ENCODE measurements at regions not wholly inside any gene's neighbourhood (a gene's known extent, or its start where the extent isn't known, plus 50 kb on each side); places are given as distances from the start of the nearest gene placed in this dataset.

DNA sequence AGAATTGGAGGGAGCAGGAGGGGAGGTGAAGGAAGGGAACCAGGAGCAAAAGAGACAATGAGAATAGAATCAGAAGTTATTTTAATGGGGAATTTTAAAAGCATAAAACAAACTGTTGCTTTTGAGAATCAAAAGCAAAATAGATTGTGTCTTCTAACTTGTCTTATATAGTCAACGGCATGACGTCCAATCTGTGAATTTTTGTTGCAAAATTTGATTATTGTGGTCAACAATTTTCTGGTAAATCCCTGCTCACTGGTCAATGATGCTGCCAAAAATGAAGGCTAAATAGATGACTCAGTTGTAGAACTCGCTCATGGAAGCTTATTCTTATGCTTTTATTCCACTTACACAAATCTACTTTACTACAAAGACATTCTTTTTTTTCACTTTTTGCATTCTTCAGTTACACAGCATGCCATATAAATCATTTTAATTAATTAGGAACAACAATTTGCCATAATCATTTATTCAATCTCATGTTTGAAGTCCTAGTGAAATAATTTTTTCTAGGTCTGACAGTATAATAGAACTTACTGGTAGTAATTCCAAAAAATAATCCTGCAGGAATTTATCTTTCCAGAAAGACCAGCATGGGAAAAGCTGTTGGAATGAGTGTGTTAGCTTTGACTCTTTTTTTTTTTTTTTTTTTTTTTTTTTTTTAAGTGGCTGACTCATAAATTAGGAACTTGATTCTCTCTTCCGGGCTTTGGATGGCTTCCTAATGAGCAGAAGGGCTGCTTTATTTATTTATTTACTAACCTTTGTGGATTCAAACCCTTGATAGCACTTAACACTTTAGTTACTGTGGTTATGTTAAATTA lies 256.9 kb downstream of the SPRY2 start:
- no peak overlapping the region for H3K4me3 ChIP-seq
- POLR2A ChIA-PET (ENCODE audit: unreplicated experiment) = no interaction called here
- H3K9me2 ChIP-seq (ENCODE audit: insufficient read depth) = no peaks in the 10 kb centered on the region
- no peaks in the 10 kb centered on the region for H3K9me3 ChIP-seq (ENCODE audit: insufficient read depth, low read depth)
- H4K20me1 ChIP-seq (ENCODE audit: insufficient read depth) = no peaks in the 10 kb centered on the region
- peaks cover 53% of the 10 kb centered on the region for H3K4me1 ChIP-seq (replicated peaks; ENCODE audit: insufficient read depth)
- peak overlapping the region; percentile 67 for H3K4me2 ChIP-seq
- H2AFZ ChIP-seq = no peak overlapping the region
- H3K79me2 ChIP-seq (ENCODE audit: low read depth) = no peaks in the 10 kb centered on the region
- H3K36me3 ChIP-seq (ENCODE audit: low read depth) = no peaks in the 10 kb centered on the region
- DNase-seq = peak in 1 of 2 experiments; percentile 82
- H3K27ac ChIP-seq = peak overlapping the region; percentile 43; the same call in 1 of the 2 replicates
- TF ChIP-seq EZH2 (IDR thresholded peaks at IDR 0.05; ENCODE audit: low read depth) (no peak), CTCF (conservative IDR thresholded peaks at IDR 0.05) (no peak)
- CTCF ChIA-PET = no interaction called here
- intact Hi-C loops (cut with micrococcal nuclease; ENCODE audit: unreplicated experiment) = loop anchor here (1.0 kb wide), 2 partner anchors 148 to 257 kb away; partner anchors contain the start of gene SPRY2
- peaks cover 28% of the 10 kb centered on the region for H3F3A ChIP-seq (ENCODE audit: insufficient read depth, low read depth)
- BruUV-seq (replicated peaks) = no TSS peak
- no peaks in the 10 kb centered on the region for H3K27me3 ChIP-seq (ENCODE audit: insufficient read depth, low read depth)

DNA sequence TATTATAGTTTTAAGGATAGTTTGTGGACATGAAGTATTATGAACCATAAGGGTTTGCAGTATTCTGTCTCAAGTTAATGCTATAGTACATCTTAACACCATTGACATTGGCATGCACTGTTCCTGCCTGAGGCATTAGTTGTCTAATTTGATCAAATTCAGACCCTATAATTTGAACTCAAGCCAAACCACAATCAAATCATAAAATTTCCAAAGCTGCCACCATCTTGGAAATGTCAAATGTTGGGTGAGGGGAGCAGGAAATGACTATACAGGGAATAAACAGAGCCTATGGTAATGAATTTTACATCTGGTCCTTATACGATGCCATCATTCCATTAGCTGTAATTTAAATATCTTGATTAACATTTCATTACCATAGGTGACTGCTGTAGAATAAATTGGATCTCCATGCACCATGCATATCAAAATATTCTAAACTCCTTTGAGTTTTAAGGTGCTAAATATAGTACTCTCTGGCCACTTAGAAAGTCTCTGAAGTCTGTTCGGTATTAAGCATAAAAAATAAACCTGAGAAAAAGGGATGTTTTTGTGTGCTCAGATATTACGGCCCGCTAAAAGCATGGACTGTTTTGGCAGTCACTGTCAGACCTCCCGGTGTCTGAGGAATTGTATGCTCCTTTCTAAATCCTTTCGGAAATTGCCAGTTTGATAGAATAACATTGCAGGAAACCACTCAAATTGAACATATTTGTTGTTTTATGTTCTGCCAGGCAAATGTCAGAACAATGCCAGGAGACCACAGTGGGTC lies 257.7 kb downstream of the SPRY2 start:
- H3K4me1 ChIP-seq (replicated peaks; ENCODE audit: insufficient read depth) = peaks cover 53% of the 10 kb centered on the region
- no peaks in the 10 kb centered on the region for H4K20me1 ChIP-seq (ENCODE audit: insufficient read depth)
- ChIA-PET CTCF (no interaction called here), POLR2A (ENCODE audit: unreplicated experiment) (interaction anchor here (0.6 kb wide), 1 partner anchor 502 kb away, joined by 10 read pairs; no protein-coding TSS in a partner anchor)
- H3F3A ChIP-seq (ENCODE audit: insufficient read depth, low read depth) = peaks cover 28% of the 10 kb centered on the region
- H3K36me3 ChIP-seq (ENCODE audit: low read depth) = no peaks in the 10 kb centered on the region
- DNase-seq = no peak
- no peak overlapping the region for H2AFZ ChIP-seq
- H3K9me3 ChIP-seq (ENCODE audit: insufficient read depth, low read depth) = no peaks in the 10 kb centered on the region
- intact Hi-C loops (cut with micrococcal nuclease; ENCODE audit: unreplicated experiment) = no loop called here
- no TSS peak for BruUV-seq (replicated peaks)
- H3K79me2 ChIP-seq (ENCODE audit: low read depth) = no peaks in the 10 kb centered on the region
- H3K27me3 ChIP-seq (ENCODE audit: insufficient read depth, low read depth) = no peaks in the 10 kb centered on the region
- TF ChIP-seq CTCF (conservative IDR thresholded peaks at IDR 0.05) = no peak
- no peak for TF ChIP-seq EZH2 (IDR thresholded peaks at IDR 0.05; ENCODE audit: low read depth)
- H3K4me3 ChIP-seq = no peak overlapping the region
- H3K4me2 ChIP-seq = no peak overlapping the region
- 0 out of 2 replicates have a peak overlapping the region, but pooled peaks have one; percentile 43 for H3K27ac ChIP-seq
- H3K9me2 ChIP-seq (ENCODE audit: insufficient read depth) = no peaks in the 10 kb centered on the region

DNA sequence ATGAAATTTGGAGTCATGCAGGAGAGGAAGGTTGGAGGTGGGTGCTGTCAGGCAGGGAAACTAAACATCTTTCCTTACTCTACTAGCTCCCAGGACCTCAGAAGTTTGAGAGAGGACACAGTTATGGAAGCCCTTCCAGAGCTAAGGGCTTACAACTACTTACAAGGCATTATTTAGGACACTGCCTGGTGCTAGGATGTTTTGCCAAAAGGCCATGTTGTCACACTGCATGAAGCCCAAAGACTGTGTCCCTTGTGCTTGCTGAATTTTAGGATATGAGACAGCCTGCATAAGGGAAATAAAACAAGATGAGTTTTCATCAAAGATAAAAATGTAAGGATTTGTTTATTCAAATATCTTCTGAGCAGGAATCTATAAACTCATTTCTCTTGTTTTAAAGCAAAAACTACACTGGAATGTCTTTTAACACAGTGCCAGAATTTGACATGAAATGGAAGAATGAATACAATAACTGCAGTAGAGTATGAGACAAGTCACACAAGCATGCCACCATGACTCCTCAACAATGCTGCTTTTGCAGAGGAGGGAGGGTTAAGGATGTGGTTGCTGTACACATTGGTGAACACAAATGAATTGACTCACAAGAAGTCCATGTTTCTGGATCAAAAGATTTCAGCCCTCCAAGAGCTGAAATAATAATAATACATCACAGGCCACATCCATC lies 258.4 kb downstream of the SPRY2 start:
- H3K4me2 ChIP-seq = no peak overlapping the region
- no peak overlapping the region for H3K4me3 ChIP-seq
- TF ChIP-seq CTCF (conservative IDR thresholded peaks at IDR 0.05) (no peak), EZH2 (IDR thresholded peaks at IDR 0.05; ENCODE audit: low read depth) (no peak)
- BruUV-seq (replicated peaks) = no TSS peak
- H3K27ac ChIP-seq = no peak overlapping the region
- peaks cover 28% of the 10 kb centered on the region for H3F3A ChIP-seq (ENCODE audit: insufficient read depth, low read depth)
- H4K20me1 ChIP-seq (ENCODE audit: insufficient read depth) = no peaks in the 10 kb centered on the region
- CTCF ChIA-PET = no interaction called here
- no peak for DNase-seq
- H2AFZ ChIP-seq = no peak overlapping the region
- H3K79me2 ChIP-seq (ENCODE audit: low read depth) = no peaks in the 10 kb centered on the region
- no peaks in the 10 kb centered on the region for H3K27me3 ChIP-seq (ENCODE audit: insufficient read depth, low read depth)
- POLR2A ChIA-PET (ENCODE audit: unreplicated experiment) = interaction anchor here (0.6 kb wide), 1 partner anchor 502 kb away, joined by 10 read pairs; no protein-coding TSS in a partner anchor
- H3K9me2 ChIP-seq (ENCODE audit: insufficient read depth) = no peaks in the 10 kb centered on the region
- H3K36me3 ChIP-seq (ENCODE audit: low read depth) = no peaks in the 10 kb centered on the region
- intact Hi-C loops (cut with micrococcal nuclease; ENCODE audit: unreplicated experiment) = no loop called here
- no peaks in the 10 kb centered on the region for H3K9me3 ChIP-seq (ENCODE audit: insufficient read depth, low read depth)
- peaks cover 52% of the 10 kb centered on the region for H3K4me1 ChIP-seq (replicated peaks; ENCODE audit: insufficient read depth)
